ENCODE measurements at regions not wholly inside any gene's neighbourhood (a gene's known extent, or its start where the extent isn't known, plus 50 kb on each side); places are given as distances from the start of the nearest gene placed in this dataset.

- H3K4me1 ChIP-seq (ENCODE audit: insufficient read depth) = peaks cover 12% of the 10 kb centered on the region
- no peaks in the 10 kb centered on the region for H3K79me2 ChIP-seq (replicated peaks; ENCODE audit: insufficient read depth)
- DNase-seq (ENCODE audit: low spot score) (no peak), ATAC-seq (no peak)
- H3K4me3 ChIP-seq = no peak overlapping the region
- Mint-ChIP-seq H3K9me3 (no peaks in the 10 kb centered on the region; the same call in 2 of the 3 replicates), H3K27ac (peak overlapping the region; percentile 51; the same call in 1 of the 2 replicates), H3K4me3 (no peak overlapping the region), H3K36me3 (ENCODE audit: low read depth) (no peaks in the 10 kb centered on the region), H3K27me3 (ENCODE audit: insufficient read depth, low read depth, poor library complexity) (peaks cover 2% of the 10 kb centered on the region), H3K4me1 (peaks cover 18% of the 10 kb centered on the region)
- no peak overlapping the region for H3K27ac ChIP-seq (ENCODE audit: low read depth)
- H3F3A ChIP-seq (replicated peaks; ENCODE audit: low read depth) = no peaks in the 10 kb centered on the region
- H3K4me2 ChIP-seq = no peak overlapping the region
- H3K27me3 ChIP-seq (ENCODE audit: insufficient read depth) = no peaks in the 10 kb centered on the region
- H4K20me1 ChIP-seq (replicated peaks; ENCODE audit: insufficient read depth) = no peaks in the 10 kb centered on the region
- H3K9me2 ChIP-seq (ENCODE audit: insufficient read depth) = no peaks in the 10 kb centered on the region
- H3K36me3 ChIP-seq (ENCODE audit: insufficient read depth) = no peaks in the 10 kb centered on the region
- TF ChIP-seq EZH2phosphoT487 (IDR thresholded peaks at IDR 0.05; ENCODE audit: unreplicated experiment) = no peak
- no peak for TF ChIP-seq CREB1 (CRISPR knock-in tag; IDR thresholded peaks at IDR 0.05; ENCODE audit: low read depth)
- H2AFZ ChIP-seq = peak overlapping the region; percentile 90; the same call in 1 of the 2 replicates
Observed at GRCh38 chr13:80140685-80141084, 200.2 kb downstream of the SPRY2 start.

- Mint-ChIP-seq H3K27ac (no peak overlapping the region), H3K36me3 (ENCODE audit: low read depth) (no peaks in the 10 kb centered on the region), H3K4me3 (no peak overlapping the region), H3K4me1 (peaks cover 25% of the 10 kb centered on the region), H3K27me3 (ENCODE audit: insufficient read depth, low read depth, poor library complexity) (peaks cover 2% of the 10 kb centered on the region), H3K9me3 (no peaks in the 10 kb centered on the region; the same call in 2 of the 3 replicates)
- Histone ChIP-seq H3K4me2 (no peak overlapping the region), H2AFZ (no peak overlapping the region), H3F3A (replicated peaks; ENCODE audit: low read depth) (no peaks in the 10 kb centered on the region), H3K79me2 (replicated peaks; ENCODE audit: insufficient read depth) (no peaks in the 10 kb centered on the region), H3K27ac (ENCODE audit: low read depth) (no peak overlapping the region), H3K27me3 (ENCODE audit: insufficient read depth) (no peaks in the 10 kb centered on the region), H3K9me2 (ENCODE audit: insufficient read depth) (no peaks in the 10 kb centered on the region), H3K4me1 (ENCODE audit: insufficient read depth) (peaks cover 18% of the 10 kb centered on the region), H3K4me3 (no peak overlapping the region), H4K20me1 (replicated peaks; ENCODE audit: insufficient read depth) (no peaks in the 10 kb centered on the region), H3K36me3 (ENCODE audit: insufficient read depth) (no peaks in the 10 kb centered on the region)
- TF ChIP-seq STAT1 (IDR thresholded peaks at IDR 0.05; ENCODE audit: unreplicated experiment) = no peak
- TF ChIP-seq ZNF114 (CRISPR knock-in tag; IDR thresholded peaks at IDR 0.05) = no peak
- DNase-seq (ENCODE audit: low spot score) (no peak), ATAC-seq (no peak)
Observed at GRCh38 chr13:80139196-80139595, 201.7 kb downstream of the SPRY2 start.

DNA sequence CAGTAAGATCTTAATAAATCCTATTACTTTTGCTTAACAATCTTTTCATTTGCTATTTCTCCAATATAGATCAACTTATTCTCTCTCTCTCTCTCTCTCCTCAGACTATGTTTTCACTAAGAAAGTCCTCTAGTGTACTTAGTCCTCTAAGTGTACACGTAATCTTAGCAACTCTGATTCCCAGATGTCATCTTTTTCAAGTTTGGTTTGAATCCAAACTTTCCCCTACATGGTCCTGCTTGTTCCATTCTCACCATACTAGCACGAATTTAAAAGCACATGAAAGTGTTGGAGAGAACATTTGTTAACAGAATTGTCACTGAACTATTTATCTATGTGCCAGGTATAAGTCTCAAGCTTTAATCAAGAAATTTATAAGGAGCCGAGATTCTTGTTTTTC lies 202.9 kb downstream of the SPRY2 start:
- no peak overlapping the region for H3K4me3 ChIP-seq
- Mint-ChIP-seq H3K27ac (no peak overlapping the region), H3K4me3 (no peak overlapping the region), H3K9me3 (no peaks in the 10 kb centered on the region; the same call in 2 of the 3 replicates), H3K27me3 (ENCODE audit: insufficient read depth, low read depth, poor library complexity) (peaks cover 4% of the 10 kb centered on the region), H3K4me1 (peaks cover 37% of the 10 kb centered on the region), H3K36me3 (ENCODE audit: low read depth) (no peaks in the 10 kb centered on the region)
- no peaks in the 10 kb centered on the region for H3K27me3 ChIP-seq (ENCODE audit: insufficient read depth)
- no peaks in the 10 kb centered on the region for H3K36me3 ChIP-seq (ENCODE audit: insufficient read depth)
- no peak for DNase-seq (ENCODE audit: low spot score)
- no peaks in the 10 kb centered on the region for H3K9me2 ChIP-seq (ENCODE audit: insufficient read depth)
- peaks cover 30% of the 10 kb centered on the region for H3K4me1 ChIP-seq (ENCODE audit: insufficient read depth)
- no peaks in the 10 kb centered on the region for H3F3A ChIP-seq (replicated peaks; ENCODE audit: low read depth)
- no peak overlapping the region for H3K27ac ChIP-seq (ENCODE audit: low read depth)
- H4K20me1 ChIP-seq (replicated peaks; ENCODE audit: insufficient read depth) = no peaks in the 10 kb centered on the region
- ATAC-seq = no peak
- TF ChIP-seq, protein P1, sequence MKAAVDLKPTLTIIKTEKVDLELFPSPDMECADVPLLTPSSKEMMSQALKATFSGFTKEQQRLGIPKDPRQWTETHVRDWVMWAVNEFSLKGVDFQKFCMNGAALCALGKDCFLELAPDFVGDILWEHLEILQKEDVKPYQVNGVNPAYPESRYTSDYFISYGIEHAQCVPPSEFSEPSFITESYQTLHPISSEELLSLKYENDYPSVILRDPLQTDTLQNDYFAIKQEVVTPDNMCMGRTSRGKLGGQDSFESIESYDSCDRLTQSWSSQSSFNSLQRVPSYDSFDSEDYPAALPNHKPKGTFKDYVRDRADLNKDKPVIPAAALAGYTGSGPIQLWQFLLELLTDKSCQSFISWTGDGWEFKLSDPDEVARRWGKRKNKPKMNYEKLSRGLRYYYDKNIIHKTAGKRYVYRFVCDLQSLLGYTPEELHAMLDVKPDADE (IDR thresholded peaks at IDR 0.05) = no peak
- TF ChIP-seq EZH2 (IDR thresholded peaks at IDR 0.05; ENCODE audit: low read depth, unreplicated experiment) = no peak
- TF ChIP-seq ZNF114 (CRISPR knock-in tag; IDR thresholded peaks at IDR 0.05) = no peak
- TF ChIP-seq ZNF331 (CRISPR knock-in tag; IDR thresholded peaks at IDR 0.05; ENCODE audit: low read depth) = no peak
- no peak overlapping the region for H2AFZ ChIP-seq
- H3K4me2 ChIP-seq = no peak overlapping the region
- H3K79me2 ChIP-seq (replicated peaks; ENCODE audit: insufficient read depth) = no peaks in the 10 kb centered on the region

All from GM23338 (cell line).